EL (cell line): ENCODE measurements at regions not wholly inside any gene's neighbourhood (a gene's known extent, or its start where the extent isn't known, plus 50 kb on each side); places are given as distances from the start of the nearest gene placed in this dataset.
A peak's percentile ranks its signal among the peaks of the same experiment; 100 is the strongest.
"Not testable (repeated sequence)": the region's sequence is repeated elsewhere in the genome, so short reads cannot be mapped to it uniquely, and the experiment has no call there.

ENCODE experiments used
- DNase-seq: peaks from one replicate; pipeline ENCODE4 v3.0.0-alpha.2; 2016

GRCh38 chr2:87633287-87633963 is 114.5 kb upstream of the PLGLB2 start:
- DNase-seq = not testable (repeated sequence)

DNA sequence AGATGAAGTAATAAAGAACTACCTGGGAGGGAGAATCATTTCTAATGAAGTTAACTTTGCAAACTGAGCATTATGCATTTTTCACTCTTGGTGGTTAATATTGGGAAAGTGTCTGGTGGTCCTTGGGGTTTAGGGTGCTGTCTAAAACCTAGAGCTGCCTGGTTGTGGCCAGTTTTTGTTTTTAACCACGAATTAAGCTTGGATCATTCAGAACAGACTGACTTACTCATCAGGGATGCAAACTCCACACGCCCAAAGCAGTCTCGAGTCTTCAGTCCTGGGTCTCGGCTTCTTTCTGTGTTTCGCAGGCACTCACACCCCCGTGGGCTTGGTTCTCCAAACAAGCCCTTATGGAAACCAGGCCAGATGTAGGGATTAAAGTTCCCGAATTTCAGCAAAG is 113.8 kb upstream of the PLGLB2 start:
- not testable (repeated sequence) for DNase-seq

- peak; percentile 61 for DNase-seq
Measured at GRCh38 chr2:87634971-87635650, 112.8 kb upstream of the PLGLB2 start.

DNA sequence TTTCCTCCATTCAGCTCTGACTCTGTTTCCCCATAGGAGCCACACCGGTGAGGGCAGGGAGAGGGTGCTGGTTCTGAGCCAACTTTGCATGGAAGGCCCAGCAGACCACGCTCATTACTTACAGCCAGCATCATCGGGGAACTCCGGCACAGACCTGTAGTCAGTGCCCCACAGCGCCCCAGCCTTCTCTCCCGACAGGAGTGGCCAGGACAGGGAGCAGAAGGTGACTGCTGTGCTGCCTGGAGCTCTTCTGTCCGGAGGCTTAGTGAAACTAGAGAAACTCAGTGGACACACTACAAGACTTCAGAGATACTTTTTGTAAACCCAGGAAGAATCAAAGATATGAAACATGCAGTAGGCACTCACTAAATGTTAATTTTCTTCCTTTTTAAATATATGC is 111.6 kb upstream of the PLGLB2 start:
- DNase-seq = not testable (repeated sequence)

DNA sequence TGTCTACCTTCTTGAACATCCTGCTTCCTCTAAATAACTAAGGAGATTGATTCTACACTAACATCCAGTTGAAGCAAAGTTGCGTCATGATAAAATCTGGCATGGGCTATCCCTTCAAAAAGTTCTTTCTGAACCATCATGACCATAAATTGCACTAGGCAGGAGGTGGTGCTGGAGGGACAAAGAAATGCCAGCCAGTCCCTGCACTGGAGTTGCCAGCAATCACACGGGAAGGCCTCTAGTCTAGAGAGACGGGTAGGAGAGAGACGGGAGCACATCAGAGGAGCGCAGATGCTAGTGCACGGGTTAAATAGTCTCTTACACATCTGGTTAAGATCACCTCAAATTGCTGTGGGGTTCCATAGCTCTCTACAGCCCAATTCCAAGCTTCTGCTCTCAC is 111.2 kb upstream of the PLGLB2 start:
- not testable (repeated sequence) for DNase-seq

DNA sequence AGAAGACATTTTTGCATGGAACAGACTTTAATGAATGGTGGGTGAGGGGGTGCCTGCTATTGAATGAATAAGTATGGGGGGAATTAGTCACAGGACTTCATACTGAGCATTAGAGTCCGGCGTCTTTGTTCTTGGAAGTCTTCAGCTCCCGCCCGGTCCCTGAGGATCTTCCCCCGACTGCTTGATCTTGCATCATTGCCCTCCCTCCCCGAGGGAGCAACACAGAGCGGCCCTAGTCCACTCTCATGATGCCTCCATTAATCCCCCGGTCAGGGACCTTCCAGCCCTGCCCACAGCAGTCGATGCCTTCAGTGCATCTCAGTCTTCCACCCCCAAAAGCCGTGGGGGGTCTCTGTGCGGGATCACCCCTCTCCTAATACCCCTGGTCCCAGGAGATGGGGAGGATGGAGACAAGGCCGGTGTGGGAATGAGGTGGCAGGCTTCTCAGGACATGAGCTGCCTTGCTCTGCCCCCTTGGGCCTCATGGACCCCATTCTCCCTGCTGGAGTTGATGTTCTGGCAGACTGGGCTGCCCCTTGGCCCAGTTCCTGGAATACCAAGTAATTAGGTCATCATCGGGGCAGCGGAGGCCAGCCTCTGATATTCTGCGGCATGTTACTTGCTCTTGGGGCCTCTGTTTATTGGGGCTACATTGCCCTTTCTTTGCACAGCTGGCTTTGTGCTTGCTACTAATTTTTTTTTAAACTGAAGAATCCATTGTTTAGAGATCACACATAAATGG is 110.5 kb upstream of the PLGLB2 start:
- DNase-seq = peak; percentile 51

- DNase-seq = not testable (repeated sequence)
Measured at GRCh38 chr2:87638114-87638807, 109.6 kb upstream of the PLGLB2 start.

DNA sequence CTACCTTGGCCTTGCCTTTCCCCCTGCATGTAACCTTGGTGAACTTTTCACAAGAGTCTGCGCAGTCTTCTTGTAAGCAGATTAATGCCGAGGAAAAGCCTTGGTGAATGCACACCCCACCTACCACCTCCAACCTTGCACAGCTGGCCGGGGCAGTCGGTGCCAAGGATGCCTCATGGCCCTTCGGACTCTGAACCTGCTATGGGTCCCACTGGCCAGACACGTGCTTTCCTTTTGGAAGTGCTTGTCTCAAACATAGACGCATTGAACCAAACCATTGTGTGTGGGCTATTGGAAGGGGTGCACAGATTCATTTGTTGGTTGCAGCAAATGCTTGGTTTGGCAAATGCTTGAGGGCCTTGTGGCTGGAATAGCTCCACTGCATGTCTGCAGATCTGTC is 109.0 kb upstream of the PLGLB2 start:
- DNase-seq = not testable (repeated sequence)

DNA sequence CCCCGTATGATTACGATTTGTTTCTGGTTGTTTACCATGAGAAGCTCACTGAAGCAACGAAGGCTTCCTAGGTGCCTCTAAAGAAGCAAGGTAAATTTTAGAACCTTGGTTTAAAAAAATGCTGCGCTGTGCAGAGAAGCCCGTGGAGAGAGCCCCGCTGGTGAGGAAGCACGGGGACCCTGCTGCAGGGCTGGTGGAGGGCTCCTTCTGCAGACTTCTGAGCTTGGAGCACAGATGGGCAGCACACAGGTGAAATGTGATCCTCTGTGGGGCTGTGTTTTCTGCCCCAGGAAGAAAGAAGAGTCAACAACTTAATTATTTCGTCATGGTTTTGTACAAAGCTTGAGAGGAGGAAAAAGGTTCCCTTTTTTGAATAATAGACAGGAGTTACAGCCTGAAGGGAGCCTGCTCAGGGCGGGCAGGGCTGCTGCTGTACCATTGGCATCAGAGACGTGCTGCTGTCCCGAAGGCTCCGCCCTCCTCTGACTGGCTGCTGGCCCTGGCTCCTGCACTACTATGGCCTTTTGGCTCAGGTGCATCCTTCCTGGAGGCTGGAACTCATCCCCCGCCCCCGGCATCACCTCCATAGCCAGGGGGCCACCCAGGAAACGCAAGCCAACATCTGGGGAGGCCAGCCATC is 108.0 kb upstream of the PLGLB2 start:
- DNase-seq = not testable (repeated sequence)

DNA sequence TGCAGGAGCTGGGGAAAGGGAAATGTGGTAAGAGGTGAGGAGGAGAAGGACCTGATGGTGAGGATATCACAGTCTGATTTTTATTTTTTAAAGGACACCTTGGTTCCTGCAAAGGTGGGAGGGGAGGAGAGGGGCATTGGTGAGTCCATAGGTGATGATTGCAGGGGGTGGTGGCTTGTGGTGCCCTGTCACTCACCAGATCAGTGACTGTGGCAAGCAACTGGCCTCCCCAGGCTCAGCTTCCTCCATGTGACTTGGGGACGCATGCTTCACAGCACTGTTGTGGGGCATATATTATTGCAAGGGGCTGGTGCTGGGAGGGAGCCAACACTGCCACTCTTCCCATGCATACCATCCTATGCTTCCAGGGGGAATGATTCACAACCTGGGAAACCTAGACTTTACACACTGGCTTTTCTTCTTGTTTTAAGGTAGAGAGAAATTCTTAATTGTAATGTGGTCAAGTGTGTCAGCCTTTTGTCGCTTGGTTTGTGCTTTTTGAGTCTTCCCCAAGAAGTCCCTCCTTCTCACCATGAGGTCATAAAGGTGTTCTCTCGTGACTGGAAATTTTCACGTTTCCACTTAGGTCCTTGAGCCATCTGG is 106.8 kb upstream of the PLGLB2 start:
- peak; percentile 1 for DNase-seq

DNA sequence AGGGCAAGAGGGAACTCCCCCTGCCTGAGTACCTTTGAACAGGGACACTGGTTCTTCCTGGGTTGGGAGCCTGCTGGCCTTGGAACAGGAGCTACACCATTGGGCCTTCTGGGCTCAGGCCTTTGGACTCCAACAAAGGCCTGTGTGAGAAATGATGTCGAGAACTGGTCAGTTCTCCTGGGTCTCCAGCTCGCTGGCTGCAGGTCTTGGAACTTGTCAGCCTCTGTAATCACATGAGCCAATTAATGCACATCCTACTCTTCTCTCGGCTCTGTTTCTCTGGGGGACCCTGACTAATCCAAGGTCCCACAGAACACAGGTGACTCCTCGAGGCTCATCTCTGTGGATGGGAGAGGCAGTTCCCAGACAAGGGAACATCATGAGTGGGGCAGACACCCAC is 104.7 kb upstream of the PLGLB2 start:
- not testable (repeated sequence) for DNase-seq

DNA sequence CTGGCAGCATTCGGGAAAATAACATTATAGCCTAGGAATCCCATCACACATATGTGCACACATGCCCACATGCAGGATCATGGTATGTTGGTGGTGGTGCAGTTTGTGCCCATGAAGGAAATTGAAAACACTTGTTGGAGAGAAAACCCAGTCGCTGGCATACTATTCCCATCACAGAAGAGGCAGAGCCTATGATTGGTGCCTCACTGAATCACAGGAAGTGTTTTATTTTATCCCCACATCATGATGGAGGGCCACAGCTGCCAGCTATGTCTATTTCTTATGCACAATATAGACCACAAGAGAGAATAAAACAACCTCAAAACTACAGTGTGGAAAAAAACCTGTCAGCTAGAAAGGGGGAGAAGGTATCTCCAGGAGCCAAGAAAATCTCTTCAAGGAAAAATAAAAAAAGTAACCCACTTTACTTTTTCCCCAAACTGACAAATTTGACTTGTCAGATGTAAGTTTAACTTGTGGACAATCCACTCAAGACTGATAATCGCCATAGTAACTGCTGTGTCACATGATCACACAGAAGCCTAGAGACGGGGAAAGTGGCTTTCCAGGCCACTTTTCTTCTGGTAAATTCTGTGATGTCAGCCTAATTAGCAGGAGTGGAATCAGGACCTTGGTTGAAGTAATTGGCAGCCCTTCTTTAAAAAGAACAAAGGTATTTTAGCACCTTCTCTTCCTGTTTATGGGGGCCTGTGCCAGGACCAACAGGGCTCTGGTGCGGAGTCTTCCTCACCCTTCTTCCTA is 100.0 kb upstream of the PLGLB2 start:
- not testable (repeated sequence) for DNase-seq

DNA sequence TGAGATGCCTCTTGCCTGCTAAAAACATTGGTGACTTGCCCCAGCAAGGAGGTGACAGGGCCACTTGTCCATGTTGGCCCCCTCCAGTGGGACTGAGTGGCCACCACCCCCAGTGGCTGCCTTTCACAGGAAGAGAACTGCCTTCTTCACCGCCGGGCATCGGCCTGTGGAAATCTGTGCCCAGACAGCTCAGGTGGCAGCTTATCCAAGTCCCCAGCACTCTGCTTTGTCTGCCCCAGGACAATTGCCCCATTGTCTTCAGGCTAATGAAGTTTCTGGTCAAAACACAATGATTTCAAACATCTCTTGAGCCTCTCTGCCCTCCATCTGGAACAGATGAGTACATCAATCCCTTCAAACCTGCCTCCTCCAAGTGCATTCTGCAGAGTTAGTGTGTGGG is 99.1 kb upstream of the PLGLB2 start:
- not testable (repeated sequence) for DNase-seq

GRCh38 chr2:87649871-87650270 is 98.0 kb upstream of the PLGLB2 start:
- DNase-seq = not testable (repeated sequence)

DNA sequence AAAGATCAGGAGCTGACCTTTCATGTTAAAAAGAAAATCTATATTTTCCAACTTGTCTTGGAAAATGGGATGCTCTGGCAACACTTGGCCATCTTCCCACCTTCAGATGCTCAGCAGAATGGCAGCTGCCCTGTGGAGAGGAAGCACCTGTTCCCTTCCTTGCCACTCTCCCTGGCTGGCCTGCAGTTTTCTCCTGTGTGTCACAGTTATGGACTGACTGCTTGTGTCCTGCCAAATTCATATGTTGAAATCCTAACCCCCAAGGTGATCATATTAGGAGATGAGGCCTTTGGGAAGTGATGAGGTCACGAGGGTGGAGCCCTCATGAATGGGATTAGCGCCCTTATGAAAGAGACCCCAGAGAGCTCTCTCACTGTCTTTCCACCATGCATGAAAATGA is 97.0 kb upstream of the PLGLB2 start:
- DNase-seq = not testable (repeated sequence)

- not testable (repeated sequence) for DNase-seq
Measured at GRCh38 chr2:87651589-87651988, 96.3 kb upstream of the PLGLB2 start.

- DNase-seq = not testable (repeated sequence)
Measured at GRCh38 chr2:87653373-87653772, 94.5 kb upstream of the PLGLB2 start.

- DNase-seq = not testable (repeated sequence)
Measured at GRCh38 chr2:87654136-87654814, 93.6 kb upstream of the PLGLB2 start.

- not testable (repeated sequence) for DNase-seq
Measured at GRCh38 chr2:87657915-87658314, 90.0 kb upstream of the PLGLB2 start.

DNA sequence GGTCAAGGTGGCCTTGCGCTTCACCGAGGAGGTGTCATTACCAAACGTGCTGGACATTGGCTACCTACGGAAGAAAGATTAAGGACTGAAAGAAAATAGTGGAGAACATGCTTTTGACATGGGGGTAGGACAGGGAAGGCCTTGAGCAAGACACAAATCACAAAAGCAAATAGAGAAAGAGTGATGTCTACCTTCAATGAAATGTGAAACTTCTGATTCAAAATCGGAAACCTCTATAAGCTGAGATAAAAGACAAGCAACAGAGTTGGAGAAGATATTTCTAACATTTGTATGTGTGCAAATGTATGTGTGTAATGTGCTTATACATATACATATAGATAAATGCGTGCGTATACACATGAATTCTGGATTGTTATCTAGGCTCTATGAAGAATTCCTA is 89.5 kb upstream of the PLGLB2 start:
- DNase-seq = not testable (repeated sequence)

DNA sequence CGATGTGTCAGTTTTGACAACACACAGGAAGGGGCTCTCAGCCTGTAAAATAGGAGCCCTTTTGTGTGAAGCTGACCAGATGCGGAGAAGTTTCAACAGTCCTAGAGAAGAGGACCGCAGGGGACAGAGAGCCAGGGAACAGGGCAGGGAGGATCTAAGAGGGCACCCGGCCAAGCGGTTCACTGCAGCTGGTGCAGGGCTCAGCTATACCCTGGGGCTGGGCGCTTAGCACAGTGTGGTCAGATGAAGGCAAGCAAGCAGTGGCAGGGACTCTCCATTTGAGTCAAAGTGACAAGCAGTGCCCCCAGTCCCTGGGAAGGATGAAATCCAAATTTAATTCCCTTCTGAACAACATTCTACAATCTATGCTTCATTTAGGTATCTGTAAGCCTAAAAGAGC is 88.9 kb upstream of the PLGLB2 start:
- DNase-seq = not testable (repeated sequence)
